ENCODE measurements at regions not wholly inside any gene's neighbourhood (a gene's known extent, or its start where the extent isn't known, plus 50 kb on each side); places are given as distances from the start of the nearest gene placed in this dataset.
A peak's percentile ranks its signal among the peaks of the same experiment; 100 is the strongest.

GRCh38 chr4:95672811-95673210, 124.0 kb upstream of the UNC5C start:
- DNase-seq (ENCODE audit: low spot score): no peak

- DNase-seq (ENCODE audit: low spot score): no peak
Measured at GRCh38 chr4:95660719-95661118, 111.9 kb upstream of the UNC5C start.

GRCh38 chr4:95651891-95652290, 103.1 kb upstream of the UNC5C start:
- no peak for DNase-seq (ENCODE audit: low spot score)

- no peak for DNase-seq (ENCODE audit: low spot score)
Measured at GRCh38 chr4:95644417-95644816, 95.6 kb upstream of the UNC5C start.

GRCh38 chr4:95643627-95644026, 94.9 kb upstream of the UNC5C start:
- DNase-seq (ENCODE audit: low spot score): no peak

GRCh38 chr4:95641571-95641970, 92.8 kb upstream of the UNC5C start:
- no peak for DNase-seq (ENCODE audit: low spot score)

- no peak for DNase-seq (ENCODE audit: low spot score)
Measured at GRCh38 chr4:95640311-95640710, 91.5 kb upstream of the UNC5C start.

GRCh38 chr4:95638920-95639501, 90.2 kb upstream of the UNC5C start:
- DNase-seq (ENCODE audit: low spot score): peak; percentile 3

- DNase-seq (ENCODE audit: low spot score): peak; percentile 42
Measured at GRCh38 chr4:95637043-95637600, 88.3 kb upstream of the UNC5C start.

GRCh38 chr4:95636061-95636460, 87.3 kb upstream of the UNC5C start:
- DNase-seq (ENCODE audit: low spot score): no peak

GRCh38 chr4:95627709-95628108, 78.9 kb upstream of the UNC5C start:
- no peak for DNase-seq (ENCODE audit: low spot score)

- peak; percentile 15 for DNase-seq (ENCODE audit: low spot score)
Measured at GRCh38 chr4:95627024-95627605, 78.3 kb upstream of the UNC5C start.

- no peak for DNase-seq (ENCODE audit: low spot score)
Measured at GRCh38 chr4:95625020-95625419, 76.2 kb upstream of the UNC5C start.

GRCh38 chr4:95619525-95620443, 71.0 kb upstream of the UNC5C start:
- DNase-seq (ENCODE audit: low spot score): no peak

GRCh38 chr4:95614684-95615205, 66.0 kb upstream of the UNC5C start:
- no peak for DNase-seq (ENCODE audit: low spot score)

GRCh38 chr4:95610061-95610569, 61.3 kb upstream of the UNC5C start:
- no peak for DNase-seq (ENCODE audit: low spot score)

GRCh38 chr4:95606739-95607138, 58.0 kb upstream of the UNC5C start:
- no peak for DNase-seq (ENCODE audit: low spot score)

- DNase-seq (ENCODE audit: low spot score): no peak
Measured at GRCh38 chr4:95603393-95603792, 54.6 kb upstream of the UNC5C start.

GRCh38 chr4:95602872-95603271, 54.1 kb upstream of the UNC5C start:
- no peak for DNase-seq (ENCODE audit: low spot score)

GRCh38 chr4:95601356-95601755, 52.6 kb upstream of the UNC5C start:
- no peak for DNase-seq (ENCODE audit: low spot score)

GRCh38 chr4:95599777-95600400, 51.1 kb upstream of the UNC5C start:
- no peak for DNase-seq (ENCODE audit: low spot score)

All from umbilical cord (tissue), 1 donor.